HT1080 (cell line): ENCODE measurements at regions not wholly inside any gene's neighbourhood (a gene's known extent, or its start where the extent isn't known, plus 50 kb on each side); places are given as distances from the start of the nearest gene placed in this dataset.
A peak's percentile ranks its signal among the peaks of the same experiment; 100 is the strongest.

Source experiments
- DNase-seq: peaks from one replicate; pipeline ENCODE4 v3.0.0-alpha.2; 2015; ENCODE audit warnings: low read depth

DNA sequence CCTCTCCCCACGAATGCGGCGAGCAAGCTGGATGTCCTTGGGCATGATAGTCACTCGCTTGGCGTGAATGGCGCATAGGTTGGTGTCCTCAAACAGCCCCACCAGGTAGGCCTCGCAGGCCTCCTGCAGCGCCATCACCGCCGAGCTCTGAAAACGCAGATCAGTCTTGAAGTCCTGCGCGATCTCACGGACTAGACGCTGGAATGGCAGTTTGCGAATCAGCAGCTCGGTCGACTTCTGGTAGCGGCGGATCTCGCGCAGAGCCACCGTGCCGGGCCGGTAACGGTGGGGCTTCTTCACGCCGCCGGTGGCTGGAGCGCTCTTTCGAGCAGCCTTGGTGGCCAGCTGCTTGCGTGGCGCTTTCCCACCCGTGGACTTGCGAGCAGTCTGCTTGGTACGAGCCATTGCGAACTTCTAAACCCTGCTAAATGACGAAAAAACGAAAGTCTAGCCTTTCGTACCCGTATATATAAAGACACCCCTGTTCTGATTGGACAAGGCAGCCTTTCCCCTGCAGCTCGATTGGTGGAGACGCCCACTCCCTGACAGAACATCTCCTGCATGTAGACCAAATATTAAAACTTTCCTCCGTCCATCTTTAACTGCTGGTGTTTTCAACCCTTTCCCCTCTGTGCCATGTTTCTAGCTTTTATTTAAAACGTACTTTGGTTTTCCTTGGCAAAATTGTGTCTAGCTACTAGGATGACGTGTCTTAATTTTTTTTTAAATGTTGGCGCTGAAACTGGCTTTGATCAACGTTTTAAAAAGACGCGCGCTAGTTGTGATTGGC is 109.8 kb downstream of the HFE start:
- peak; percentile 88 for DNase-seq

DNA sequence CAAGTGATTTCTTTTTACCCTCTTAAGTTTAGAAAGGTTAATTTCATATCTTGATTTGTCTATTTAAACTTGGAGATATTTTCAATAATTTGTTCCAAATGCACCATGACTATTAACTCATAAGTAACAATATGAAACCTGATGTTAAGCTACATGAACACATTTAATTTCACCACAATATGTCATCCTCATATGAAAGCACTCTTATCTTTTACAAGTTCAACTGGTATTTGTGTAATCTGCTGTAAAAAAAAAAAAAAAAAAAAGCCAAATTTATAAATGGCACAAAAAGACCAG is 110.4 kb downstream of the HFE start:
- DNase-seq: no peak

DNA sequence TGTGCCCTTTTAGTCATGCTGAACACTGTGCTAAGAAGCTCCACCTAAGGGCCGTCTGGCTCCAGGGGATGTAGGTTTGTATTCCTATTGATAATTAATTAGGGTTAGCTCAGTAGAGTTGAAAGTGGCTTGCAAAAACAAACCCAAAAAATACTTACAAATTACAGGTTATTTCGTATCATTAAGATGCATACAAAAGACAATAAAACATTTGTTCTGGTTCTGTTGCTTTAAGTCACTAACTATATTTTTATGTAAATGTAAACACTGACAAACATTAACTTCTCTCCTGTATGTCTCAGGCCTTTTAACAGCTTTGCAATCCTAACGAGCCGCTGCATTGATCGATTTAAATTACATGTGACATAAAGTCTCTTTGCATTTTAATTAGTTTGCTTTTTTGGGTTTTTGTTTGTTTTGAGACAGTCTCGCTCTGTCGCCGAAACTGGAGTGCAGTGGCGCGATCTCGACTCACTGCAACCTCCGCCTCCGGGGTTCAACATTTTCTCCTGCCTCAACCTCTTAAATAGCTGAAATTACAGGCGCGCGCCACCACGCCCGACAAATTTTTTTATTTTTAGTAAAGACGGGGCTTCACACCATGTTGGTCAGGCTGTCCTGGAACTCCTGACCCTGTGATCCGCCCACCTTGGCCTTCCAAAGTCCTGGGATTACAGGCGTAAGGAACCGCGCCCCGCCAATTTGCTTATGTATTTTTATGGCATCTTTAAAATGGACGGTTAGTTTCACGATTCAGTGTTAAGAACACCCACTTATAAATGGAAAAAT is 110.9 kb downstream of the HFE start:
- DNase-seq: no peak

DNA sequence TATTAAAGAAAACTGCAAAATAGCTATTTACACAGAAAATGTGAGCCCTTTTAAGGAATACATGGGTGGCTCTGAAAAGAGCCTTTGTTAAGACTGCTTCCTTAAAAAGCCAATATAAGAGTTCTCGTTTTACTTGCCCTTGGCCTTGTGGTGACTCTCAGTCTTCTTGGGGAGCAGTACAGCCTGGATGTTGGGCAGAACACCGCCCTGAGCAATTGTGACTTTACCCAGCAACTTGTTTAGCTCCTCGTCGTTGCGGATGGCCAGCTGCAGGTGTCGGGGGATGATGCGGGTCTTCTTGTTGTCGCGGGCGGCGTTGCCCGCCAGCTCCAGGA is 111.5 kb downstream of the HFE start:
- DNase-seq: no peak

DNA sequence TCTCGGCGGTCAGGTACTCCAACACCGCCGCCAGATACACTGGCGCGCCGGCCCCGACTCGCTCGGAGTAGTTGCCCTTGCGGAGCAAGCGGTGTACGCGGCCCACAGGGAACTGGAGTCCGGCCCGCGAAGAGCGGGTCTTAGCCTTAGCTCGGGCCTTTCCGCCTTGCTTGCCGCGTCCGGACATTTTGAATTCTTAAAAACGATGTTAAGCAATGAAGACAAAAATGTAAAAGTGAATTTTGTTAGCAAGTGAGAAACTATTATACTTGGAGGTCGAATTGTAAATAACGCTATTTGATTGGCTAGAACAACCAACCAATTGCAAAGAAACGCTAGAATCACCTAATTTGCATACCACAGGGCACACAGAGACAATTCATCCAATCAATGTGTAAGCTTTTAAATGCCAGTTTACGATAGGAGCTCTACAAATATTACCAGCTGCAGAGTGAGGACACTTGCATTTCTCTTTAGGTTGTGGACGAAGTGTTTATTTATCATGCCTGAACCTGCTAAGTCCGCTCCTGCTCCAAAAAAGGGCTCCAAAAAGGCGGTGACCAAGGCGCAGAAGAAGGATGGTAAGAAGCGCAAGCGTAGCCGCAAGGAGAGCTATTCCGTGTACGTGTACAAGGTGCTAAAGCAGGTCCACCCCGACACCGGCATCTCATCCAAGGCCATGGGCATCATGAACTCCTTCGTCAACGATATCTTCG is 112.0 kb downstream of the HFE start:
- DNase-seq: no peak

DNA sequence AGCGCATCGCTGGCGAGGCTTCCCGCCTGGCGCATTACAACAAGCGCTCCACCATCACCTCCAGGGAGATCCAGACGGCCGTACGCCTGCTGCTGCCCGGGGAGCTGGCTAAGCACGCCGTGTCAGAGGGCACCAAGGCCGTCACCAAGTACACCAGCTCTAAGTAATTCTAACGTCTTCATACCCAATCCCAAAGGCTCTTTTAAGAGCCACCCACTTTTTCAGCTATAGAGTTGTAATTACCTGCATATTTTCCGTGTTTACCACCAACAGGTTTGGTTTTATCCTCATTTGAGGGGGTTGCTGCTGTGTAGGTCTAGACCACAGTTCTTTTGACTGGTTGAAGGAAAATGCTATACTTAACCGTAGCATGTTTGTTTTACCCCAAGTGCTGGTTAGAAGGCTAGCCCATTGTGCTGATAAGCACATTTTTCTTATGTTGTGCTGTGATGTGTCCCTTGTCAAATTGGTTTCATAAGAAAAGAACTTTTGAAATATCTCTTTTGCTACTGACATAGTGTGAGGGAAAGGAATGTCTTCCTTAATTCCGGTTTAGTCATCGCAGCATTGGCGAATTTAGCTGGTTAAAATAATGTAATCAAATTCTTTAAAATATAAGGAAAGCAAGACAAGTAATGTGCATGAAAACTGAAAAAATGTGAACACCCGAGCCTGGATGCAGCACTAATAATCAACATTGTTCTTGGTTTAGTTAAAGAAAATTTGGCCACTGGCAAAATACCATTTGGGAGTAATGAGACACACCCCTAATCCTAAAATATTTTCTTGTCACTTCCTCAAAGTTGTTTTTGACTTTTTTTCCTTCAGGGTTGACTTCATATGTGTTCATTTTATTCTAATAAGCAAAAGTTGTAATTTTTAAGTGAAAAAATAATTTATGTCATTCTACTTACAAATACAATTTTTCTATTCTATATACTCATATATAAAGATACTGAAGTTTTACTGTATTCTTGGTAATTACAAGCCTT is 112.8 kb downstream of the HFE start:
- DNase-seq: no peak

DNA sequence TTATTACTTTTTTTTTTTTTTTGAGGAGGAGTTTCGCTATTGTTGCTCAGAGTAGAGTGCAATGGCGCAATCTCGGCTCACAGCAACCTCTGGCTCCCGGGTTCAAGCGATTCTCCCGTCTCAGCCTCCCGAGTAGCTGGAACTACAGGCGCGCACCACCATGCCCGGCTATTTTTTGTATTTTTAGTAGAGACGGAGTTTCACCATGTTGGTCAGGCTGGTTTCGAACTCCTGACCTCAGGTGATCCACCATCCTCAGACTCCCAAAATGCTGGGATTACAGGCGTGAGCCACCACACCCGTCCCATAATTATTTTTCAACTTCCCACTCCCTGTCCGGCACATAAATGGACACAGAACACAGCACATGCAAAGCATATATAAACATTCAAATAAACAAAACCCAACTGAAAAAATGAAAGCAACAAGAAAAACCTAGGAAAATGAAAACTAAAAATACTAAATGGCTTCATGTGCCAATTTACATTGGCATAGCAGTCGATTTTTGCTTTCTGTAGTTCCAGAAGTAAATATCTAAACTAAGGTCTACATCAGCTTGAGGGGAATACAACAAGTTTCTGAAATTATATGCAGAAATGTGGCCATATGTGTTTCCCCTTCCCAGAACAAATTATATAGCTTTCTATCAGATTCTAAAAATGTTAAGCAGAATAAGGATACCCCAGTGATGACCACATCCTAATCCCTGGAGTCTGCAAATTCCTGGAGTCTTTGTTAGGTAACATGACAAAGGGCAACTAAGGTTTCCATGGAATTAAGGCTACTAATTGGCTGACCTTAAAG is 113.9 kb downstream of the HFE start:
- no peak for DNase-seq

DNA sequence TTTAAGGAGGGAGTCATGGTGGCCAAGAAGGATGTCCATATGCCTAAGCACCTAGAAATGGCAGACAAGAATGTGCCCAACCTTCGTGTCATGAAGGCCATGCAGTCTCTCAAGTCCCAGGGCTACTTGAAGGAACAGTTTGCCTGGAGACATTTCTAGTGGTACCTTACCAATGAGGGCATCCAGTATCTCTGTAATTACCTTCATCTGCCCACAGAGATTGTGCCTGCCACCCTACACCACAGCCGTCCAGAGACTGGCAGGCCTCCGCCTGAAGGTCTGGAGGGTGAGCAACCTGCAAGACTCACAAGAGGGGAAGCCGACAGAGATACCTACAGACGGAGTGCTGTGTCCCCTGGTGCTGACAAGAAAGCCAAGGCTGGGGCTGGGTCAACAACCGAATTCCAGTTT is 115.0 kb downstream of the HFE start:
- no peak for DNase-seq

DNA sequence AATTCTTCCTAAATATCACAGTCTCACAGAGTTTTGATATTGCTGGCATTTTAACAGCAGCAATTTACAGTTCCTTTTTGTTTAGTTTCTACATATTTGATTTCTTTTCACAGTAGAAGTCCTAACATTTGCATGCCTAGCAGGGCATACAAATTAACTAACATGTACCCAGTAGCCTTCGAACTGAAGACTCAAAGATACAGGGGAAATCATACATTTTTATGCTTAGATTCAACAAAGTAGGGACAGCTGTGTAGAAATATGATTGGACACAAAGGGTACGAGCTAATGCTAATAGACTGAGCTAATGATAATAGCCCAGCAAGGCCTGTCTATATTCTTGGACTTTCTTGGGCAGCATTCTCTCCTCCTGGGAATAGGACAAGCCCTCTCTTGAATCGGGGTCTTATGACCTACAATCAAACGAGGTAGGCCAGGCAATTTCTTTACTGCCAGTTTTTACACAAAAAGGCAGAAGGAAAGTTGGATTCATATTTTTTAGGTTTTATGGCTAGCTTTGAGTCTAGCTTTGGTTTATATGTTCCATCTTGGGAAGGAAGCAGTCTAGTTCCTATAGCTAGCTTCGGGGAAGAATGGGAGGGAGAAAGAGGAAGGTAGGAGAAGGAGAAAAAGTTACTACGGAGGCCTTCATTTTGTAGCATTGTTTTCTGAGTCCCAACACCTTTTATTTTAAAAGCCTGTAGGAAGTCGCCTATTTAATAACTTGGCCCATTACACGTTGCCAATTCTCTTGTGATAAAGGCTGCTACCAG is 115.8 kb downstream of the HFE start:
- no peak for DNase-seq

DNA sequence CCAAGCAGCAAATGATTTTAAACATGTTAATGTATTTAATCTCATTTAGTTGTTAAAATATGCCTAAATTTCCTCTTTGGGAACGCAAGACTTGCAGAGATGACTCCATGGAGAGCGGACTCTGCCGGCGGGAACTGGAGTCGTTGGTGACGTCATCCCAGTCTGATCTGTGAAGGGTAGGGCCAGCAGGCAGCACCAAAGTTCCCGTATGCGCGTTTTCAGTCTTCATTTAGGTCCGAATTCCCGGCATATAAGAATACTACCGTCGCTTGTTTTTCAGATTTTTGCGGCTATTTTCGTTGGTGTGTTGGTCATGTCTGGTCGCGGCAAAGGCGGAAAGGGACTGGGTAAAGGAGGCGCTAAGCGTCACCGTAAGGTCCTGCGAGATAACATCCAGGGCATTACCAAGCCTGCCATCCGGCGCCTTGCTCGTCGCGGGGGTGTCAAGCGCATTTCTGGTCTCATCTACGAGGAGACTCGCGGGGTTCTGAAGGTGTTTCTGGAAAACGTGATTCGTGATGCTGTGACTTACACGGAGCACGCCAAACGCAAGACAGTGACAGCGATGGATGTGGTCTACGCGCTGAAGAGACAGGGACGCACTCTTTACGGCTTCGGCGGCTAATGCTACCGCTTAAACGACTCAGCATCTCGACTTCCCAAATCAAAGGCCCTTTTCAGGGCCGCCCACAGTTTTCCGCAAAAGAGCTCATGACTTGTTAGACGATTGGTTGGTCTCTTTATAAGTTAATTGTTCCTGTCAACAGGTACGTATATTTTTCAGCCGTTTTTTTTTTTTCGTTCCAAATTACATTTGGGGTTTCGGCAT is 117.3 kb downstream of the HFE start:
- peak; percentile 94 for DNase-seq

DNA sequence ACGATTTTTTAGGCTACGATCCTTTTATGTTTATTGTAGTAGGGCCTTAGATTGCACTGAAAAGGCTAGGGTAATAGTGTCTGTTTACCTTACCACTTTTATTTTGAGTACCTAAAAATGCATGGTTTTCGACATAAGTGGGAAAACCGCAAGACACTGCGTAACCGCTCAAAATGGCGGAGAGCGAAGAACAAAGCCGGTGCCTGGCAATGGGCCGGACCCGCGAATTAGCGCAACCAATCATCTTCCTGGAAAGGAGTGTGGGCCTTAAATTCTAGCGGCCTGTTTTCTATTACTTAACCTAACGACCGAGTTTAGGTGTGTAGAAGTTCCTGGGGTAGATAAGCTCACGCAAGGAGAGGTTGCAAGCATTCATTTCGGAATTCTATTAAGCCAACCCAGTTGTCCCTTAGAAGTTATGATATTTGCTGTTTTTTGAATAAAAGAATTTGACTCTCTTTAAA is 118.0 kb downstream of the HFE start:
- peak; percentile 77 for DNase-seq

DNA sequence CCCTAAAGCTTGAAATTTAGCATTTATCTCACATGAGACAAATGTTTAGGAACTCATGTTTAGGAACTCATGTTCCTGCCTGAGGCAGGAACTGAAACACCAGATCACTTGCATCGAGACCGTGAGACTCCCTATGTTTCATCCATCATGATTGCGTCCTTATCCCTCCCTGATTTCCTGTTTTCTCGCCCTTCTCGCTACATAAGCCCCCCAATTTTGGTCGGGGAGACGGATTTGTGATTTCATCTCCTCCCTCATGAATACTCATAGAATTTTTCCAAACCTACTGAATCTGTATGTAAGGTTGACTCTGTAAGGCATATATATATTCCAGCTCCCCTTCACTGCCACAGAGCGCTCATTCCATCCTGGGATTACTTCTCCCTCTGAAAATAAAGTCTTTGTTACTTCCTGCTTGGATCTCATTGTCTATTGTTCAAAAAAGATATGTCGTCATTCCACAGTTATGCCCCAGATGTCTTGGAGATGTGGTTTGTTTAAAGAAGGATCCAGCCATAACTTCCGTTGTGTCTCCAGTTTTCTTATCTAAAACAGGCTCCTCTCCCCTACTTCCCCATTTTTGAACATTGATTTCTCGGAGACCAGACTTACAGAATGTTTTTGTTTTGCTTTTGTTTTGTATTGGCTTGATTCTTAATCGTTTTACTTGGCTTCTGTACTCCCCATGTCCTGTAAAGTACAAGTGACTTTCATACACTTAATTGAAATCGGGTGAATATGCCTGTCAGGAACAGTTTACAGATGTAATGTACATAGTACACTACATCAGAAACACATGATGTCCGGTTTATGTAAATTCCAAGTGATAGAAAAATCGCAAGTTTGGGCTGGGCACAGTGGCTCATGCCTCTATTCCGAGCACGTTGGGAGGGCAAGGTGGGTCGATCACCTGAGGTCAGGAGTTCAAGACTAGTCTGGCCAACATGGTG is 118.7 kb downstream of the HFE start:
- peak; percentile 88 for DNase-seq

DNA sequence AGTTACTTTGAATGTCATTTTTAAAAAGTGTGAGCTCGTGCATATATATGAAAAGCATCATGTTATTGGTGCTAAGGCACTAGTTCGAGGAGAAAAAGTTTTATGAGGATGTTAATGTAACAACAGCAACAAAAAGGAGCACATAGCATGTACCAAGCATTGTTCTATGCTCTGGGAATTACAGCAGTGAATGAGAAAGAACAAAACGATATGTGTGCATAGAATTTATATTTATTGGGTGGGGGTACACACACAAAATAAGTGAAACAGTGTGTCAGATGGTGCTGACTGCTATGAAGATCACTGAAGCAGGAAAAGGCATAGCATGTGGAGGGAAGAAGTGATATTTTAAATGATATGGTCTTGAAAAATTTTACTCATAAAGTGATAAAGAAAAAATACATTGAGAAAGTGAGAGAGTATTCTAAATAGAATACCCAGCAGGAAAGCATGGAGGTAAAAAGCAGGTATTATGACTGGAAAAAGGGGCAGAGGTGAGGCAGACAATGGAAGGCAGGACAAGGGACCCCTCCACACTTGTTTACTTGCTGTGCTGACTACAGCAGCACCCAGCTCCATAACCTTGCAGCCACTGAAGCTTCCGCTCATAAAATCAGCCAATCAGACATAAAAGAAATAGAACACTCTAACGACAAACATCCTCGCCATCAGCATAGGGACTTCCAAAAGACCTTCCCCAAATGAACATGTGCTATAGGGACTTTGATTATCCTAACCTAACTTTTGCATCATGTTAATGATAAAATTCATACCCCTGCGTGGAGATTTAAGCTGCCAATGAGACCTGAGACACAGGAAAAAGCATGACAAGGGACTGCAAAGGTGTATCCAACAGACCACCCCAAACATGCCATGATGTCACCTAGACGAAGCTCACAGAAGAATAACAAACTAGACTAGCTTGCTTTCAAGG is 119.9 kb downstream of the HFE start:
- no peak for DNase-seq

DNA sequence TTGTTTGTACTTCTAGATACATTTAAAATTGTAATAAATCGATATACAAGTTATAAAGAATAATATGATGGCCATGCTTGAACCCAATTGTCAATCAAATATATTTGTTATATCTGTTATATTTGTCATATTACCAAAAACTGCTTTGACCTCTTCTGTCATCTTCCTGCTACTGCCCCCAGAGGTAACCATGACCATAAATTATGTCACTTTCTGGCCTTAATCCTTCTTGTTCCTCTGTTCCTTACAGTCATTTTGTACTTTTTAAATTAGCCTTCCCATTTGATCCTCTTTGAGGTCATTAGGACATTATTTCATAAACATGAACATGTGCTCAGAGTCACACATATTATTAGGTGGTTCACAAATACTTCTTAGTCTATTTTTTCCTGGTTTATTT is 124.7 kb downstream of the HFE start:
- no peak for DNase-seq

DNA sequence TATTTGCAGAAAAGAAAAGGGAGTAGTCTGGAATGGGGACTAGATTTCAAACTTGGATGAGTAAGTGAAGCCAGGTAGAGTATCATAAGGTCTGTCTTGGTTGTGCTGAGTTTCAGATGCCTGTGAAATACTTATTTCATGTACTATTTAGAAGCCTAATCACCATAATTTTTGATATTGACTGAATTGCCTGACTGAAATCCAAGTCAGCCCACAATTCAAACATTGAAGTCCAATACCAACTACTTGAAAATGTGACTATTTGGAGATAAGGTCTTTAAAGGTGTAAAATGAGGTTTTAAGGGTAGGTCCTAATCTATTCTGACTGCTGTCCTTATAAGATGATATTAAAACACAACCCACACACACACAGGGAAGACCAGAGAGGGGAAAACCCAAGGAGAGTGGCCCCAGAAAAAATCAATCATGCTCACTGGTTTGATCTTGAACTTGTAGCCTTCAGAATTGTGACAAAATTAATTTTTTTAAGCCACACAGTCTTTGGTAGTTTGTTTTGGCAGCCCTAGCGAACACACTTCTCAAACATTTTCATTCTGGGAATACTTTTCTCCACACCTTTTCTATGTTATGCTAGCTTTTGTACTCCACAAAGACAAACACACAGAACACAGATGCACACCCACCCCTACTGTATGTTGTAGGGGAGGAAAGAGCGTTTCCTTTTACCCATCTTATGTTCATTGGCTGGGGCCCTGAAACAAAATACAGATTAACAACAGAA is 126.3 kb downstream of the HFE start:
- no peak for DNase-seq
